ENCODE measurements at regions not wholly inside any gene's neighbourhood (a gene's known extent, or its start where the extent isn't known, plus 50 kb on each side); places are given as distances from the start of the nearest gene placed in this dataset.

GRCh38 chr20:24815196-24815815 lies 133.8 kb upstream of the CST7 start (continued):
- no peak for TF ChIP-seq ZBTB40 (IDR thresholded peaks at IDR 0.05)
- no peak for TF ChIP-seq ZBTB40 (CRISPR knock-in tag; IDR thresholded peaks at IDR 0.05)
- TF ChIP-seq EP300 (IDR thresholded peaks at IDR 0.05; ENCODE audit: low read length) = no peak
- no peak for TF ChIP-seq ERF (CRISPR knock-in tag; IDR thresholded peaks at IDR 0.05)
- no peak for TF ChIP-seq DNMT1 (IDR thresholded peaks at IDR 0.05)
- TF ChIP-seq FOS (IDR thresholded peaks at IDR 0.05; ENCODE audit: extremely low read depth, insufficient read length) = no peak
